CD14-positive monocyte (primary cell): ENCODE measurements at regions not wholly inside any gene's neighbourhood (a gene's known extent, or its start where the extent isn't known, plus 50 kb on each side); places are given as distances from the start of the nearest gene placed in this dataset.

ENCODE experiments used
- DNase-seq, 3 donors: peaks; one replicate each; pipeline ENCODE4 v3.0.0-alpha.2; 2011 to 2022
- H2AFZ ChIP-seq: 2 replicates; pipeline ENCODE4 v1.6.0; 2012; ENCODE audit warnings: mild to moderate bottlenecking, low read depth, low read length, inconsistent platforms; ENCODE audit not compliant: insufficient read depth, poor library complexity, severe bottlenecking
- H3K27ac ChIP-seq, 2 donors: 1 replicate in 1 of 2; 2 replicates in 1 of 2; pipeline ENCODE4 v1.5.1; 2012 to 2013; ENCODE audit warnings: low read length in 2 of 2, control low read depth in 1 of 2, inconsistent platforms in 1 of 2, low read depth in 1 of 2, mild to moderate bottlenecking in 1 of 2
- H3K27me3 ChIP-seq, 2 donors: one replicate each; pipeline versions ENCODE4 v1.6.0 to v1.6.1; 2011 to 2013; ENCODE audit warnings: low read length in 2 of 2; ENCODE audit not compliant: control insufficient read depth in 2 of 2, insufficient read depth in 2 of 2
- H3K36me3 ChIP-seq, 2 donors: replicated peaks in 1 of 2; 1 replicate in 1 of 2; 2 replicates in 1 of 2; pipeline versions ENCODE4 v1.5.1 to v1.6.1; 2012 to 2013; ENCODE audit warnings: low read length in 2 of 2, control low read depth in 1 of 2, inconsistent platforms in 1 of 2, mild to moderate bottlenecking in 1 of 2; ENCODE audit not compliant: insufficient read depth in 2 of 2, control insufficient read depth in 1 of 2
- H3K4me1 ChIP-seq, 2 donors: 1 replicate in 1 of 2; 2 replicates in 1 of 2; pipeline versions ENCODE4 v1.5.1 to v1.6.1; 2012 to 2013; ENCODE audit warnings: low read length in 2 of 2, control low read depth in 1 of 2, inconsistent platforms in 1 of 2, mild to moderate bottlenecking in 1 of 2, moderate library complexity in 1 of 2; ENCODE audit not compliant: insufficient read depth in 2 of 2, control insufficient read depth in 1 of 2
- H3K4me2 ChIP-seq: replicated peaks from 2 replicates; pipeline ENCODE3; 2012; ENCODE audit warnings: low read length, moderate library complexity, mild to moderate bottlenecking; ENCODE audit not compliant: poor library complexity, severe bottlenecking; ENCODE audit errors: extremely low read depth
- H3K4me3 ChIP-seq, 3 experiments: fragments of 200-600 bp in 1 of 3; sonication (generic) in 1 of 3; replicated peaks in 1 of 3; 1 replicate in 2 of 3; 2 replicates in 1 of 3; pipeline ENCODE4 v1.5.1; 2011 to 2013; ENCODE audit warnings: low read length in 3 of 3, mild to moderate bottlenecking in 3 of 3, control low read depth in 2 of 3, low read depth in 2 of 3, inconsistent platforms in 1 of 3, moderate library complexity in 1 of 3
- H3K79me2 ChIP-seq: 2 replicates; pipeline ENCODE4 v1.6.0; 2012; ENCODE audit warnings: mild to moderate bottlenecking, control low read depth, inconsistent platforms, low read length, moderate library complexity; ENCODE audit not compliant: insufficient read depth
- H3K9ac ChIP-seq: 2 replicates; pipeline ENCODE4 v1.6.0; 2017; ENCODE audit warnings: low read length, mild to moderate bottlenecking; ENCODE audit not compliant: insufficient read depth, poor library complexity, severe bottlenecking
- H3K9me3 ChIP-seq, 2 donors: replicated peaks in 1 of 2; 1 replicate in 1 of 2; 2 replicates in 1 of 2; pipeline versions ENCODE4 v1.5.1 to v1.6.1; 2012 to 2013; ENCODE audit warnings: low read length in 2 of 2, control low read depth in 1 of 2; ENCODE audit not compliant: control insufficient read depth in 1 of 2, insufficient read depth in 1 of 2
- H4K20me1 ChIP-seq: 2 replicates; pipeline ENCODE4 v1.6.0; 2012; ENCODE audit warnings: mild to moderate bottlenecking, low read length, control low read depth, moderate library complexity; ENCODE audit not compliant: insufficient read depth
- H3K27ac Mint-ChIP-seq, 7 donors: one replicate each; pipeline ENCODE4 v1.8.0; 2020; ENCODE audit warnings: mild to moderate bottlenecking in 7 of 7, mixed read lengths in 7 of 7, moderate library complexity in 6 of 7, inconsistent platforms in 2 of 7
- H3K27me3 Mint-ChIP-seq, 3 donors: one replicate each; pipeline ENCODE4 v1.8.0; 2021 to 2022; ENCODE audit warnings: low read depth in 3 of 3, mild to moderate bottlenecking in 3 of 3, mixed read lengths in 3 of 3, moderate library complexity in 3 of 3, inconsistent platforms in 1 of 3
- H3K36me3 Mint-ChIP-seq, 2 donors: one replicate each; pipeline ENCODE4 v1.8.0; 2020; ENCODE audit warnings: mixed read lengths in 2 of 2, inconsistent platforms in 1 of 2, mild to moderate bottlenecking in 1 of 2
- H3K4me1 Mint-ChIP-seq: one replicate; pipeline ENCODE4 v1.8.0; 2020; ENCODE audit warnings: mild to moderate bottlenecking, mixed read lengths
- H3K4me3 Mint-ChIP-seq, 2 donors: one replicate each; pipeline ENCODE4 v1.8.0; 2020; ENCODE audit warnings: mild to moderate bottlenecking in 2 of 2, mixed read lengths in 2 of 2, moderate library complexity in 1 of 2
- H3K9me3 Mint-ChIP-seq, 7 donors: one replicate each; pipeline ENCODE4 v1.8.0; 2020 to 2022; ENCODE audit warnings: mixed read lengths in 7 of 7, mild to moderate bottlenecking in 6 of 7, moderate library complexity in 6 of 7, inconsistent platforms in 2 of 7
- CTCF ChIP-seq: fragments of 200-600 bp; IDR thresholded peaks from one replicate; pipeline ENCODE4 v1.8.0; 2022; ENCODE audit warnings: antibody characterized with exemption, mild to moderate bottlenecking
- WGBS: methylation state at CpG from one replicate; pipeline ENCODE4 v1.1.5; 2013; ENCODE audit warnings: missing lambda C conversion rate; ENCODE audit not compliant: insufficient coverage; 5-methylcytosine and 5-hydroxymethylcytosine counted together
- intact Hi-C, 2 donors: fragments of 100-400 bp; cut with micrococcal nuclease; formaldehyde crosslinking; loops; one replicate each; pipeline versions ENCODE4 v1.15.0 to v1.15.1; 2023

DNA sequence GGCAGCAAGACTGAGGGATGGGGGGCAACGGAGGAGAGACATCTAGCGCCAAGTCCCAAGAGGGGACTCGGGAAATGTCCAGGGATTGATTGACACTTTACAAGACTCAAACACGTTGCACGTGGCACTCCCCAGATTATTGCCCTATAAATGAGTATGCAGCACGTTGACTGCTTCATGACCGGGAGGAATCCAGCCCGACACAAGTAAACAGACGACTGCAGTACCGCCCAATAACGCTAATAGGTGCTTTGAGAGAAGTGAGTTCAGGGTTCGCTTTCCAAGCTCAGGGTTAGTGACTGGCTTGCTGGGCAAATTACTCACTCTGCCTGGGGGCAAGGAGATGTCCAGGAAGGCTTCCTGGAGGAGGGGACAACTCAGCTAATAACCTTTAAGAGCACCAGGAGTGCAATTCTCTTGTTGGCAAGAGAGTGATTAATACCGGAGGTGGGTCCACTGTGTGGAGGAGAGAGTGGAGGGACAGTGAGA, 73.3 kb upstream of the MYL10 start:
- no peaks in the 10 kb centered on the region for H3K36me3 Mint-ChIP-seq
- peaks cover 6% of the 10 kb centered on the region for H3K4me1 Mint-ChIP-seq
- DNase-seq = no peak
- H3K4me2 ChIP-seq = no peak overlapping the region
- no peaks in the 10 kb centered on the region for H3K27me3 ChIP-seq
- no peaks in the 10 kb centered on the region for H3K79me2 ChIP-seq
- H3K4me3 Mint-ChIP-seq = no peak overlapping the region
- intact Hi-C loops = no loop called here
- H3K9me3 Mint-ChIP-seq = peaks cover 0 to 1% (median 0%) of the 10 kb centered on the region in 7 donors
- H3K27me3 Mint-ChIP-seq = peaks cover under 1 to 5% (median 4%) of the 10 kb centered on the region in 3 donors
- no peak overlapping the region for H2AFZ ChIP-seq
- TF ChIP-seq CTCF = no peak
- H3K36me3 ChIP-seq = no peaks in the 10 kb centered on the region
- no peak overlapping the region for H3K27ac ChIP-seq
- H3K4me3 ChIP-seq = no peak overlapping the region
- 91% methylated on average over 9 of the region's 13 CpGs for WGBS
- H3K9ac ChIP-seq = no peak overlapping the region
- H4K20me1 ChIP-seq = no peaks in the 10 kb centered on the region
- no peak overlapping the region for H3K27ac Mint-ChIP-seq
- no peaks in the 10 kb centered on the region for H3K9me3 ChIP-seq
- H3K4me1 ChIP-seq = peaks cover 0 to 3% of the 10 kb centered on the region in 2 donors

GRCh38 chr7:101705331-101705730, 76.2 kb upstream of the MYL10 start:
- H4K20me1 ChIP-seq = no peaks in the 10 kb centered on the region
- peaks cover 0 to 3% of the 10 kb centered on the region in 2 donors for H3K4me1 ChIP-seq
- no peak overlapping the region for H3K4me2 ChIP-seq
- no peak overlapping the region for H3K27ac ChIP-seq
- H3K36me3 ChIP-seq = no peaks in the 10 kb centered on the region
- H2AFZ ChIP-seq = no peak overlapping the region
- Mint-ChIP-seq H3K9me3 (peaks cover 0 to 1% (median 0%) of the 10 kb centered on the region in 7 donors), H3K4me1 (peaks cover 6% of the 10 kb centered on the region), H3K4me3 (no peak overlapping the region), H3K36me3 (no peaks in the 10 kb centered on the region), H3K27me3 (peaks cover 1 to 9% (median 2%) of the 10 kb centered on the region in 3 donors), H3K27ac (peak overlapping the region in 1 of 7 donors; percentile 5)
- no peak overlapping the region for H3K4me3 ChIP-seq
- DNase-seq = peak in 1 of 3 donors; percentile 54
- H3K9ac ChIP-seq = no peak overlapping the region
- H3K79me2 ChIP-seq = no peaks in the 10 kb centered on the region
- H3K27me3 ChIP-seq = no peaks in the 10 kb centered on the region
- intact Hi-C loops = loop anchor here (5.0 kb wide), 2 partner anchors 37 to 47 kb away; no protein-coding TSS in a partner anchor
- WGBS = no CpG with 5 or more reads among the region's 3 CpGs
- TF ChIP-seq CTCF = no peak
- H3K9me3 ChIP-seq = no peaks in the 10 kb centered on the region
